Nephron (organoid): ENCODE measurements at regions not wholly inside any gene's neighbourhood (a gene's known extent, or its start where the extent isn't known, plus 50 kb on each side); places are given as distances from the start of the nearest gene placed in this dataset.

Experiments
- H3K27ac Mint-ChIP-seq, 3 experiments: 2 replicates each; pipeline ENCODE4 v1.8.0; 2020; ENCODE audit warnings: mixed read lengths in 3 of 3, mild to moderate bottlenecking in 2 of 3, moderate library complexity in 1 of 3
- H3K27me3 Mint-ChIP-seq: 2 replicates; pipeline ENCODE4 v1.8.0; 2021; ENCODE audit warnings: low read depth, mild to moderate bottlenecking, moderate library complexity, mixed read lengths
- H3K36me3 Mint-ChIP-seq: 2 replicates; pipeline ENCODE4 v1.8.0; 2020; ENCODE audit warnings: low read depth, mixed read lengths
- H3K4me1 Mint-ChIP-seq: 2 replicates; pipeline ENCODE4 v1.8.0; 2020; ENCODE audit warnings: mixed read lengths
- H3K4me3 Mint-ChIP-seq, 3 experiments: 2 replicates each; pipeline ENCODE4 v1.8.0; 2020; ENCODE audit warnings: mild to moderate bottlenecking in 3 of 3, mixed read lengths in 3 of 3, moderate library complexity in 2 of 3
- H3K9me3 Mint-ChIP-seq: 2 replicates; pipeline ENCODE4 v1.8.0; 2020; ENCODE audit warnings: mixed read lengths
- CTCF ChIP-seq, 3 experiments: fragments of 200-600 bp; sonication (generic); IDR thresholded peaks; one replicate each; pipeline ENCODE4 v1.5.0; 2021; ENCODE audit warnings: antibody characterized with exemption in 3 of 3; ENCODE audit not compliant: unreplicated experiment in 3 of 3

DNA sequence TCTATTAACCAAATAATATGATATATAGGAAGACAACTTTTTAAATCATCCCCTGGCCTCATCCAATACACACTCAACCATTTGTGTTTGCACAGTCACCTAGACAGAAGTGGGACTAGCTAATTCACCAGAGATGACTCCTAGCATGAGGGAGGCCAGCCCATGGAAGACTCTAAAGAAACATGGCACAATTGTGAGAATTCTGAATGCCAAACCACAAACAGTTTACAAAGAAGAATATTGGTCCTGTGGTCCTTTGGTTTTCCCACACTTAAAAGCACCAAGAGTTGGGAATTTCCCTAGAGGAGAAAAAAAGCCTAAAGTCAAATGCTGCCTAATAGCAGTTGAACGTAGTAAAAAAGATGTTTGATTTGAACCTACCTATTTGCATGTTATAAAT is 609.9 kb downstream of the ACTL7B start:
- no peak overlapping the region for H3K4me3 Mint-ChIP-seq
- H3K27ac Mint-ChIP-seq, result no peak overlapping the region
- peaks cover 12% of the 10 kb centered on the region for H3K4me1 Mint-ChIP-seq
- H3K27me3 Mint-ChIP-seq, result peaks cover 6% of the 10 kb centered on the region
- no peaks in the 10 kb centered on the region for H3K9me3 Mint-ChIP-seq
- no peaks in the 10 kb centered on the region for H3K36me3 Mint-ChIP-seq
- no peak for TF ChIP-seq CTCF (IDR thresholded peaks at IDR 0.05; ENCODE audit: unreplicated experiment in 3 of 3)

DNA sequence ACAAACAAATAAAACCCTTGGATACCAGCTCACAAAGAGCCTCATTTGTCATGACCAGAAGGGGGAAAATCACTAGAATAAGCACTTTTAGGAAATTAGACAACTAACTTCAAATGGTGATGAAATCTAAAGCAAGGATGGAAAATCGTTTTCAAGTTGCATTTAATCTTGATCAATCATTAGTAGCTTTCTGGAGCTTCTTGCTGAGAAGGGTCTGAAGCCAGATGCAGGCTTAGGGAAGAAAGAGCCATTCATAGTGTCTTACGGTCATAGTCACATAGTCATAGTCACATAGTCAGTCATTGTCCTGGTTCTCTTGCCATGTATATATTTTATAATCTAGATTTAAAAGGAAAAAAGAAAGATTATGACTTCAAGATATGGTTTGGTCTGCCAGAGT is 610.5 kb downstream of the ACTL7B start:
- TF ChIP-seq CTCF (IDR thresholded peaks at IDR 0.05; ENCODE audit: unreplicated experiment in 3 of 3), result no peak

GRCh38 chr9:108244686-108245085 is 611.1 kb downstream of the ACTL7B start:
- Mint-ChIP-seq H3K36me3 (no peaks in the 10 kb centered on the region), H3K27me3 (peaks cover 7% of the 10 kb centered on the region), H3K4me1 (peaks cover 16% of the 10 kb centered on the region), H3K27ac (no peak overlapping the region), H3K4me3 (no peak overlapping the region), H3K9me3 (no peaks in the 10 kb centered on the region)
- TF ChIP-seq CTCF (IDR thresholded peaks at IDR 0.05; ENCODE audit: unreplicated experiment in 3 of 3), result no peak

More for the DNA sequence above, 610.5 kb downstream of the ACTL7B start:
- no peak overlapping the region for H3K4me3 Mint-ChIP-seq
- H3K27ac Mint-ChIP-seq, result no peak overlapping the region
- H3K4me1 Mint-ChIP-seq, result peaks cover 12% of the 10 kb centered on the region
- peaks cover 7% of the 10 kb centered on the region for H3K27me3 Mint-ChIP-seq
- H3K36me3 Mint-ChIP-seq, result no peaks in the 10 kb centered on the region
- H3K9me3 Mint-ChIP-seq, result no peaks in the 10 kb centered on the region

- TF ChIP-seq CTCF (IDR thresholded peaks at IDR 0.05; ENCODE audit: unreplicated experiment in 3 of 3), result no peak
- Mint-ChIP-seq H3K9me3 (no peaks in the 10 kb centered on the region), H3K27me3 (peaks cover 7% of the 10 kb centered on the region), H3K4me1 (peaks cover 17% of the 10 kb centered on the region), H3K4me3 (no peak overlapping the region), H3K27ac (no peak overlapping the region), H3K36me3 (no peaks in the 10 kb centered on the region)
These were observed 614.3 kb downstream of the ACTL7B start for GRCh38 chr9:108241384-108242073.

DNA sequence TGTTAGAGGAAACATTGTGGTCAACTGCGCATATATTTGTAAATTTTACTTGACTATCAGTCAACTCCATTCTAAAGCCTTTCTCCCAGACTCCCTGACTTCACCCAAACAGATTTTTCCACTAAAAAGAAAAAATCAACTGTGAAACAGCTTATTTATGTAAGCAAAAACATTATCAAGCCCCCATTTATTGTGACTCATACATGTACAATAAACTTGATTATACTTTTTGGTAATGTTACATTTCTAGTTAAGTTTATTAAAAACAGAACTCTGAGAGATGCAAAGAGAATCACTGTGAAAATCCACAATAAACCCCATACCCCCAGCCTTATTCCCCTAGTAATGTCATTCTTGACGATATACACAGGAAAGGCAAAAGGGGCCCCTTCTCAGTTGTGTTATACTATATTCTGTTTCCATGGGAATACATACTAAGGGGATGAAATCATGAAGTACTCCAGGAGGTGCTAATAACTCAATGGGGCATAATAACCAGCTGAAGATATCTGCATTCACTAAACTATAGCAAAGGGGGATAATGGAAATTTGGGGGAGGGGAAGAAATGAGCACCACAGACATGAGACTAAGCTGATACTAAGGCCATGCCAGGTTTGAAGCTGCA is 616.0 kb downstream of the ACTL7B start:
- Mint-ChIP-seq H3K4me3 (no peak overlapping the region), H3K4me1 (peaks cover 12% of the 10 kb centered on the region), H3K36me3 (no peaks in the 10 kb centered on the region), H3K9me3 (peaks cover 3% of the 10 kb centered on the region), H3K27me3 (peaks cover 12% of the 10 kb centered on the region), H3K27ac (no peak overlapping the region)
- TF ChIP-seq CTCF (IDR thresholded peaks at IDR 0.05; ENCODE audit: unreplicated experiment in 3 of 3), result no peak

GRCh38 chr9:108235609-108236008 is 620.2 kb downstream of the ACTL7B start:
- Mint-ChIP-seq H3K9me3 (peaks cover 12% of the 10 kb centered on the region), H3K27me3 (peaks cover 27% of the 10 kb centered on the region), H3K36me3 (no peaks in the 10 kb centered on the region), H3K27ac (no peak overlapping the region), H3K4me3 (no peak overlapping the region), H3K4me1 (peaks cover 4% of the 10 kb centered on the region)
- no peak for TF ChIP-seq CTCF (IDR thresholded peaks at IDR 0.05; ENCODE audit: unreplicated experiment in 3 of 3)
